ENCODE measurements at regions not wholly inside any gene's neighbourhood (a gene's known extent, or its start where the extent isn't known, plus 50 kb on each side); places are given as distances from the start of the nearest gene placed in this dataset.

- no peak for TF ChIP-seq CTCF (conservative IDR thresholded peaks at IDR 0.05; ENCODE audit: low read depth, low read length)
- no peak for TF ChIP-seq EZH2 (IDR thresholded peaks at IDR 0.05; ENCODE audit: low read length, unreplicated experiment)
Measured at GRCh38 chr10:78853864-78854263, 214.9 kb upstream of the ZMIZ1 start.

All from PC-3 (cell line).